Activated CD4-positive, CD25-positive, alpha-beta regulatory T cell treated with anti-CD3 and anti-CD28 coated beads, Interleukin-2, amount 50 U/mL, for 24 hours (primary cell): ENCODE measurements at regions not wholly inside any gene's neighbourhood (a gene's known extent, or its start where the extent isn't known, plus 50 kb on each side); places are given as distances from the start of the nearest gene placed in this dataset.

Source experiments
- ATAC-seq, 2 donors: fragments of 150-1000 bp; cut with Tn5 transposase; one replicate each; pipeline ENCODE4 v1.10.0; 2021; ENCODE audit warnings: mild to moderate bottlenecking in 1 of 2, moderate library complexity in 1 of 2

GRCh38 chr20:11222243-11222642, 548.4 kb upstream of the JAG1 start:
- ATAC-seq = no peak

GRCh38 chr20:11227602-11228001, 553.8 kb upstream of the JAG1 start:
- no peak for ATAC-seq

- no peak for ATAC-seq
Measured at GRCh38 chr20:11229772-11230171, 556.0 kb upstream of the JAG1 start.

GRCh38 chr20:11230999-11231398, 557.2 kb upstream of the JAG1 start:
- ATAC-seq = no peak

GRCh38 chr20:11231742-11232648, 558.2 kb upstream of the JAG1 start:
- no peak for ATAC-seq

- no peak for ATAC-seq
Measured at GRCh38 chr20:11232896-11233295, 559.1 kb upstream of the JAG1 start.

GRCh38 chr20:11234181-11234580, 560.4 kb upstream of the JAG1 start:
- ATAC-seq = no peak

- no peak for ATAC-seq
Measured at GRCh38 chr20:11234608-11235007, 560.8 kb upstream of the JAG1 start.

- no peak for ATAC-seq
Measured at GRCh38 chr20:11235058-11235457, 561.3 kb upstream of the JAG1 start.

- ATAC-seq = no peak
Measured at GRCh38 chr20:11242320-11242719, 568.5 kb upstream of the JAG1 start.

GRCh38 chr20:11245431-11245830, 571.6 kb upstream of the JAG1 start:
- ATAC-seq = no peak

GRCh38 chr20:11246251-11246775, 572.5 kb upstream of the JAG1 start:
- no peak for ATAC-seq

- ATAC-seq = no peak
Measured at GRCh38 chr20:11247046-11248010, 573.5 kb upstream of the JAG1 start.

GRCh38 chr20:11248011-11248409, 574.2 kb upstream of the JAG1 start:
- ATAC-seq = no peak

- no peak for ATAC-seq
Measured at GRCh38 chr20:11248687-11249638, 575.2 kb upstream of the JAG1 start.

- ATAC-seq = no peak
Measured at GRCh38 chr20:11249683-11250082, 575.9 kb upstream of the JAG1 start.

GRCh38 chr20:11252447-11252846, 578.6 kb upstream of the JAG1 start:
- ATAC-seq = no peak

GRCh38 chr20:11255455-11255854, 581.7 kb upstream of the JAG1 start:
- ATAC-seq = no peak

GRCh38 chr20:11255860-11256259, 582.1 kb upstream of the JAG1 start:
- no peak for ATAC-seq

- no peak for ATAC-seq
Measured at GRCh38 chr20:11260611-11261010, 586.8 kb upstream of the JAG1 start.

GRCh38 chr20:11261533-11262000, 587.8 kb upstream of the JAG1 start:
- ATAC-seq = no peak

GRCh38 chr20:11266571-11266970, 592.8 kb upstream of the JAG1 start:
- ATAC-seq = no peak
